BLaER1 treated with 17β-estradiol and CSF1 and Interleukin-3, amounts not matched to agents 10 nM and 100 nM (cell line): ENCODE measurements at regions not wholly inside any gene's neighbourhood (a gene's known extent, or its start where the extent isn't known, plus 50 kb on each side); places are given as distances from the start of the nearest gene placed in this dataset.

Source experiments
- H3K27ac ChIP-seq, 11 experiments: shearing (Covaris generic); formaldehyde crosslinking; 2 replicates each; pipeline ENCODE4 v1.8.1; 2022
- H3K27me3 ChIP-seq, 11 experiments: shearing (Covaris generic); formaldehyde crosslinking; 2 replicates each; pipeline ENCODE4 v1.8.1; 2022
- H3K36me3 ChIP-seq, 11 experiments: shearing (Covaris generic); formaldehyde crosslinking; 2 replicates each; pipeline ENCODE4 v1.8.1; 2022
- H3K4me1 ChIP-seq, 10 experiments: shearing (Covaris generic); formaldehyde crosslinking; 2 replicates each; pipeline ENCODE4 v1.8.1; 2022
- H3K4me2 ChIP-seq, 11 experiments: shearing (Covaris generic); formaldehyde crosslinking; 2 replicates each; pipeline ENCODE4 v1.8.1; 2022
- H3K4me3 ChIP-seq, 10 experiments: shearing (Covaris generic); formaldehyde crosslinking; 2 replicates each; pipeline ENCODE4 v1.8.1; 2022
- H3K9ac ChIP-seq, 11 experiments: shearing (Covaris generic); formaldehyde crosslinking; 2 replicates each; pipeline ENCODE4 v1.8.1; 2022
- H3K9me3 ChIP-seq, 11 experiments: shearing (Covaris generic); formaldehyde crosslinking; replicated peaks in 1 of 11; 2 replicates each; pipeline ENCODE4 v1.8.1; 2022
- H4K20me1 ChIP-seq, 11 experiments: shearing (Covaris generic); formaldehyde crosslinking; 2 replicates each; pipeline ENCODE4 v1.8.1; 2022
- Cebpa-rat ChIP-seq, 11 experiments: shearing (Covaris generic); IDR thresholded peaks; 2 replicates each; pipeline ENCODE4 v1.8.1; 2022

DNA sequence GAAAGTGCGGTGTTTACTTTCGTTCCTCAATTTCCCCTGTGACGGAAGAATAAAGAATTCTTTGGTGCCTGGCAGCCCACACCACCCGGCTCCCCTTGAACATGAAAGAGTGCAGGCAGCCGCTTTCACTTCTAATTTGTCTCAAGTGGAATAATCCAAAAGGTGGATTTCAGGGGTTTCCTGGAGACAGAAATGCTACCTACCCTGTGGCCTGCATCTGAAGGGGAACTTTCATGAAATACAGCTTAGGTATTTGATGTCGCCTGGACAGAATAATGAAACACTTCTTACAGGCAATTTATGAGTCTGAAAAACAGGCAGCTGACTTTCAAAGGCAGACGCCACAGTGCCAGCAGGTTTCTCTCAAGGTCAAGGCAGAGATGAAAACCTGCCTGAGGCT lies 169.5 kb upstream of the USP24 start:
- no peaks in the 10 kb centered on the region for H3K4me1 ChIP-seq
- H3K27me3 ChIP-seq, result no peaks in the 10 kb centered on the region
- no peaks in the 10 kb centered on the region for H3K36me3 ChIP-seq
- no peak for TF ChIP-seq Cebpa-rat (IDR thresholded peaks at IDR 0.05)
- no peak overlapping the region for H3K9ac ChIP-seq
- no peak overlapping the region for H3K27ac ChIP-seq
- H3K9me3 ChIP-seq, result peaks cover 0 to 10% (median 8%) of the 10 kb centered on the region in 11 experiments; a peak in 13 of 22 replicates
- no peak overlapping the region for H3K4me2 ChIP-seq
- no peak overlapping the region for H3K4me3 ChIP-seq
- H4K20me1 ChIP-seq, result no peaks in the 10 kb centered on the region

DNA sequence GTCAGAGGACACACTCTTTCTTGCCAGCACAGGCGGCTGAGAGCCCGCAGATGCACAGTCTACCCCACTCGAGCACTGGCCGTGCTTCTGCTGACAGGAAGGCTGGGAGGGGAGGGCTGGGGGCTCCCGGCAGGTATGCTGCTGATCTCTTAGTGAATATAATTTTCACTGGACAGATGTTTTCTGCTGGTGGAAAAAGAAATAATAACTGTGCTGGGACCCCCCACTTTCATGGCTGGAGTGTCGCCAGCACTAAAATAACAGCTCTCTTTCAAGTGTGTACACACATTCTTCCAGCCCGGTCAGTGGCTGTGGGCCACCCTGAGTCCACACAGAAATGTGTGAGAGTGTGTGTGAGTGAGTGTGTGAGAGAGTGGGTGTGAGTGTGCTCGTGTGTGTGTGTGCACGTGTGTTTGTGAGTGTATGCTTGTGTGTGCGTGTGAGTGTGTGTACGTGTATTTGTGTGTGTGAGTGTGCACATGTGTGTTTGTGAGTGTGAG lies 167.7 kb upstream of the USP24 start:
- H3K4me2 ChIP-seq, result no peak overlapping the region
- H3K4me1 ChIP-seq, result peaks cover 0 to 17% (median 12%) of the 10 kb centered on the region in 10 experiments; a peak in 15 of 20 replicates
- H3K36me3 ChIP-seq, result no peaks in the 10 kb centered on the region
- no peak overlapping the region for H3K27ac ChIP-seq
- no peaks in the 10 kb centered on the region for H3K27me3 ChIP-seq
- no peaks in the 10 kb centered on the region for H3K9me3 ChIP-seq
- no peak for TF ChIP-seq Cebpa-rat (IDR thresholded peaks at IDR 0.05)
- H3K9ac ChIP-seq, result no peak overlapping the region
- H4K20me1 ChIP-seq, result no peaks in the 10 kb centered on the region
- no peak overlapping the region for H3K4me3 ChIP-seq

DNA sequence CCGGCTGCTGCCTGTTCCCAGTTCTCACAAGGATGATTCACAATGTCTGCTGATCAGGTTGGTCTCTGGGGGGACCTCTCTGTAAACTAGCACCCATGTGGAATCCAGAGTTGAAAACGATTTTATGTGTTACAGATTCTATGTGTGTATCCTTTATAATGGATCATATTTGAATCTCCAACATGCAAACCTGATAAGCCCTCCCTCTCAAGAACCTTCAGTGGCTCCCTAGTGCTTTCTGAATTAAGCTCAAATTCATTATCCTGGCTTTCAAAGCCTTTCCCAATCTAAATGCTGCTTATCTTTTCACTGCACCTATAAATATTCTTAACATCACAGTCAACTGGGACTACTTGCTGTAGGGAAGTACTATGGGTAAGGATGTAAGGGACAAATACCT lies 166.8 kb upstream of the USP24 start:
- Histone ChIP-seq H3K27ac (no peak overlapping the region), H3K9ac (no peak overlapping the region), H3K4me2 (no peak overlapping the region), H4K20me1 (no peaks in the 10 kb centered on the region), H3K4me1 (peaks cover 0 to 24% (median 15%) of the 10 kb centered on the region in 10 experiments; a peak in 15 of 20 replicates), H3K4me3 (no peak overlapping the region), H3K27me3 (no peaks in the 10 kb centered on the region), H3K9me3 (no peaks in the 10 kb centered on the region), H3K36me3 (no peaks in the 10 kb centered on the region)
- no peak for TF ChIP-seq Cebpa-rat (IDR thresholded peaks at IDR 0.05)

DNA sequence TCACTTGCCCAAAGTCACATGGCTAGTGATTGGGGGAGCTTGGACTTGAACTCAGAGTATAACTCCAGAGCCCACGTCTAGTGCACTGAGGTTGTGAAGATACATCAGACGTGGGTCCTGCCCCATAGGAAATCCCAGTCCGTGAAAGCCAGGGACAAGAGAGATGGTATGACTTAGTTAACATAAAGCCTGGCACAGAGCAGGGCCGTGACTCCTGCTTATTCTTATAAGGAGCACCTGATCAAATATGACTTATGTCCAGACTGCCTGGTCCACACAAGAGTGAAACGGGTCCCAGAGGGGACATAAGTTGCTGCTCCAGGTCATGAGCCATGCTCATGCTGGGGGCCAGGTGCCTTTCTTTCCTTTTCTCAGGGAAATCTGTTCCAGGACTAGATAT lies 166.3 kb upstream of the USP24 start:
- no peaks in the 10 kb centered on the region for H3K36me3 ChIP-seq
- no peak overlapping the region for H3K27ac ChIP-seq
- H3K4me1 ChIP-seq, result peaks cover 0 to 24% (median 15%) of the 10 kb centered on the region in 10 experiments; a peak in 15 of 20 replicates

DNA sequence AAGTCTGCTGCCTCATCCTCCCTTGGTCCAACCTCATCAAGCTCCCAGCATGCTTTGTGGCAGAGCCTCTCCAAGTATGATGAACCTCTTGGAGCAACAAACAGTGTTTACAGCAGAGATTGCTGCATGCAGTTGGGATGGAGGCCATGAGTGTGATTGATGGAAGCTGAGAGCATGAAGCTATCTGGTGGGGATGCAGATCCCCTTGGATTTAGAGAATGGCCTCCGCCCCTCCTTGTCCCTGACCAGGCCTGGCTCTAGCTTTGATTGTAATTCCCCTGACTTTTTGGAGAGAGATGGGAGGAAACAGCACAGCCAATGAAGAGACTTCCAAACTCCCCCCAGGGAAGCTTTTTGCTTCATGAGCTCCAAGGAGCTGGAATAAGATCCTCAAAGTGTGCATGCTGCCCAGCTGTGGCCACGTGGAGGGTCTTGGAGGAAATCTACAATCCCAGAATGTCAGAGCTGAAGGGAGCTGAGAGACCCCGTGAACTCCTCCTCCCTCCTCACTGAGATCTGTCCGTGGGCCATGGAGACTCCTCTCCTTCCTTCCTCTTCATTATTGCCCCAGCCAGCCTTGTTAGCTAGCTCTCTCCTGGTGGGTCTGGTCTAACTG lies 165.3 kb upstream of the USP24 start:
- Histone ChIP-seq H3K9me3 (no peaks in the 10 kb centered on the region), H3K9ac (no peak overlapping the region), H3K4me1 (peaks cover 0 to 24% (median 15%) of the 10 kb centered on the region in 10 experiments; a peak in 15 of 20 replicates)

More for the DNA sequence above, 166.3 kb upstream of the USP24 start:
- no peak overlapping the region for H3K9ac ChIP-seq
- no peak overlapping the region for H3K4me2 ChIP-seq
- H3K27me3 ChIP-seq, result no peaks in the 10 kb centered on the region
- TF ChIP-seq Cebpa-rat (IDR thresholded peaks at IDR 0.05), result no peak
- no peak overlapping the region for H3K4me3 ChIP-seq
- no peaks in the 10 kb centered on the region for H3K9me3 ChIP-seq
- no peaks in the 10 kb centered on the region for H4K20me1 ChIP-seq

DNA sequence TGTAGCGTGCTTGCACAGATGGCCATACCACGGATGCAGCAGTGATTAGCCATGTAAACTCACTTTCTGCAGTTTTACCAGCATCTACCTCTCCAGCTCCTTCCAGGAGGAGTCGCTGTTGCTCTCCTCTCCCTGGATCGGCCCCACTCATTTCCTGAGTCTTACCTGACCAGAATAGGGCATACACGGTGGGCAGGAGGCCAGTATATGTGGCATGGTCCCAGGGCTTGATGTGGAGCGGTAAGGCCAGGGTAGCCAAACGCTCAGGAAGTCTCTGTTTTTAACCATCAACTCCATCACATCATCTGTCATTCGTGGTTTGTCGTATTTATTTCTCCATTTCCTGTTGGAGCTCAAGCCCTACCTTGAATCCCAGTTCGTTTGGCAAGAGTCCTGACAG lies 163.4 kb upstream of the USP24 start:
- no peak for TF ChIP-seq Cebpa-rat (IDR thresholded peaks at IDR 0.05)
- no peak overlapping the region for H3K4me3 ChIP-seq
- peaks cover 0 to 38% (median 17%) of the 10 kb centered on the region in 10 experiments; a peak in 15 of 20 replicates for H3K4me1 ChIP-seq
- no peaks in the 10 kb centered on the region for H3K27me3 ChIP-seq
- no peak overlapping the region for H3K9ac ChIP-seq
- H4K20me1 ChIP-seq, result no peaks in the 10 kb centered on the region
- H3K27ac ChIP-seq, result no peak overlapping the region
- no peaks in the 10 kb centered on the region for H3K9me3 ChIP-seq
- peak overlapping the region in 9 of 11 experiments; percentile 25 to 71 (median 45); a peak in 17 of 22 replicates for H3K4me2 ChIP-seq
- no peaks in the 10 kb centered on the region for H3K36me3 ChIP-seq

More for the DNA sequence above, 165.3 kb upstream of the USP24 start:
- Histone ChIP-seq H3K4me3 (no peak overlapping the region), H3K27ac (no peak overlapping the region), H3K4me2 (no peak overlapping the region), H3K36me3 (no peaks in the 10 kb centered on the region), H3K27me3 (no peaks in the 10 kb centered on the region), H4K20me1 (no peaks in the 10 kb centered on the region)
- TF ChIP-seq Cebpa-rat (IDR thresholded peaks at IDR 0.05), result no peak

DNA sequence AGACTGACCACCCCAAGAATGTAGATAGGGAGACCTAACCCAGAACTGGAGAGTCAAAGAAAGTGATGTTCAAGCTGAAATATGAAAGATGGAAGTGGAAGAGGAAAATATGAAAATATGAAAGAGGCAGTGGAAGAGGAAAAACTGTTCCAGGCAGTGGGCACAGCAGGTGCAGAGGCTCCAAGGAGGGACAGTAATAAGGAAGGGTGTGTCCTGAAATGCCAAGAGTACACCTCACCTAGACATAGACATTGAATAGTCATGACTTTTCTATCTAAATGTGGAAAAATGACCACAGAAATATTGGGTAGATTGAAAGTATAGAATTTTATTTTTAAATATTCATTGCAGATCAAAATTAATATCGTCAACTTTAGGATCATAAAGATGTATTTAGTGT lies 161.7 kb upstream of the USP24 start:
- Histone ChIP-seq H3K4me2 (no peak overlapping the region), H3K4me1 (peaks cover 0 to 38% (median 17%) of the 10 kb centered on the region in 10 experiments; a peak in 15 of 20 replicates), H4K20me1 (no peaks in the 10 kb centered on the region), H3K27ac (no peak overlapping the region), H3K9ac (no peak overlapping the region), H3K27me3 (no peaks in the 10 kb centered on the region), H3K36me3 (no peaks in the 10 kb centered on the region), H3K4me3 (no peak overlapping the region), H3K9me3 (no peaks in the 10 kb centered on the region)
- no peak for TF ChIP-seq Cebpa-rat (IDR thresholded peaks at IDR 0.05)

DNA sequence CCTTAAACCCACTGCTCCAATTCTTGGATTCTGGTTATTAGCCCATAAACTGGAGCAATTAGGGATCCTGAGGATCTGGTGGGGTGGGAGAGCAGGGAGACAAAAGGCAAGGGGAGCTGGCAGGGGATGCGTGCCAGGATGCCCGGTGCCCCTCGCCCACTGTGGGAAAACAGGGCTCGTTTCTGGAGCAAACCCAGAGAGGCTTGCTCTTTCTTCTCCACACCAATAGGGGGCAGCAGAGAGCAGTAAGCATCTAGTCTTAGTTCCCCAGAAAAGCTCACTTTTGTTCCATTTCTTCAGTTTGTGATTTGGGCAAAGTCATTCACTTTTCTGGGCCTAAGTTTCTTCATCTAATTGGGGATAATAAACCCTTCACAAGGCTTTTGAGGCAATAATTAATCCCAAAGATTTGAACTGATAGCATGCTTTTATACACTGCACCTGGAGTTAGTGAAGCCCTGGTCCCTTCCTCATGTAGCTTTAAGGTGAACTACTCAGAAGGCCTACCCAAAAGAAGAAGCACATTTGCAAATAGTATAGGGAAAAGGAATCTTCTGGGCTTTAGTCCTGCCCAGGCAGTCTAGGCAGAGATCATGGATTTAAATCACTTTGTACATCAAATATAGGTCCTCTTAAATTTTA lies 160.6 kb upstream of the USP24 start:
- Histone ChIP-seq H3K9me3 (no peaks in the 10 kb centered on the region), H3K27me3 (no peaks in the 10 kb centered on the region), H3K4me1 (peaks cover 0 to 39% (median 17%) of the 10 kb centered on the region in 10 experiments; a peak in 15 of 20 replicates), H3K4me3 (no peak overlapping the region), H4K20me1 (no peaks in the 10 kb centered on the region), H3K27ac (no peak overlapping the region), H3K36me3 (no peaks in the 10 kb centered on the region), H3K9ac (no peak overlapping the region), H3K4me2 (peak overlapping the region in 1 of 11 experiments; percentile 40; a peak in 3 of 22 replicates)
- no peak for TF ChIP-seq Cebpa-rat (IDR thresholded peaks at IDR 0.05)

DNA sequence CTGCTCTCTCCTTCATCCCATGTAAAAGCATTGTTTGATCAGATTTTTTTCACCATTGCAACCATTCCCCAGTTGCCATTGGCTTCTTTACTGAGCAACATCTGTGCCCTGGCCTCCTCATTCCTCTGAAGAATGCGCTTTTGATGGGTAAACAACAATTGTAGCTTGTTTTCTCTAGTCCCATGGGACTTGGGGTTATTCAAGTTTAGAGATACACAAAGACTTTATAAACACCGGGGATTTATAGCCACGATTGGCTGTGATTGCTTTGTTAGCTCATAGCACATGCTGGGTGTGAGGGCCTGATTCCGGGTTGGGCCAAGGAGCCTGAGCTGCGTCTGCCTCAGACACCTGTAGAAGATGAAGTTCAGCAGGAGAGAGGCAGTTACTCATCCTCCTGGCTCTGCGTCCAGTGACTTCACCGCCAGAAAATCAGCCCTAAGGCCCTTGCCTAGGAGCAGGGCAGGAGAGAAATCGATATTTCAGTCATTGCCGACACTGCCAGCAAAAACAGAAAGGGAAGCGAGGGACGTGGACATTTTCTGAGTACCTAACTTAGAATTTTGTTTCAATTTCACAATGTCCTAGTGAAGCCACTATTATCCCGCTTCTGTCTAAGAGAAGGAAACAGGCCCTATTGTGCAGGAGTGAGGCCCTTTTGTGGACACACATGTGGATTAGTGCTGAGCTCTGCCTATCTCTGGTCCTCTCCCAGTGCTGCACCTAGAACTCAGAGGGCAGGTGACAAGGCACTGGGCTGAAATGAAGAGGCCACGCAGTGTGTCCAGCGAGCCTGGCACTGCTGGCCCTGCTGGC lies 159.8 kb upstream of the USP24 start:
- Histone ChIP-seq H3K36me3 (no peaks in the 10 kb centered on the region), H3K27ac (no peak overlapping the region), H4K20me1 (no peaks in the 10 kb centered on the region), H3K4me3 (no peak overlapping the region), H3K4me2 (peak overlapping the region in 5 of 11 experiments; percentile 9 to 40 (median 19); a peak in 6 of 22 replicates), H3K4me1 (peaks cover 0 to 45% (median 17%) of the 10 kb centered on the region in 10 experiments; a peak in 15 of 20 replicates), H3K27me3 (no peaks in the 10 kb centered on the region), H3K9me3 (no peaks in the 10 kb centered on the region), H3K9ac (no peak overlapping the region)
- no peak for TF ChIP-seq Cebpa-rat (IDR thresholded peaks at IDR 0.05)
